GM12891 (cell line): ENCODE measurements at regions not wholly inside any gene's neighbourhood (a gene's known extent, or its start where the extent isn't known, plus 50 kb on each side); places are given as distances from the start of the nearest gene placed in this dataset.

Experiments used
- PAX5 ChIP-seq: IDR thresholded peaks from 2 replicates; pipeline ENCODE4 v1.6.1; 2011; ENCODE audit warnings: low read length, moderate library complexity, mild to moderate bottlenecking; ENCODE audit not compliant: insufficient read depth, severe bottlenecking
- POLR2A ChIP-seq: IDR thresholded peaks from 2 replicates; pipeline ENCODE4 v1.6.1; 2011; ENCODE audit warnings: low read depth, low read length, control low read depth
- POLR2AphosphoS5 ChIP-seq: IDR thresholded peaks from 2 replicates; pipeline ENCODE4 v1.6.1; 2011; ENCODE audit warnings: low read depth, low read length, control low read depth
- TAF1 ChIP-seq: IDR thresholded peaks from 2 replicates; pipeline ENCODE4 v1.6.1; 2011; ENCODE audit warnings: low read depth, low read length, control low read depth

GRCh38 chr10:78700816-78701520 lies 367.8 kb upstream of the ZMIZ1 start:
- no peak for TF ChIP-seq POLR2A
- TF ChIP-seq POLR2AphosphoS5, result no peak
- no peak for TF ChIP-seq TAF1
- TF ChIP-seq PAX5, result no peak
